GM18526 (cell line): ENCODE measurements at regions not wholly inside any gene's neighbourhood (a gene's known extent, or its start where the extent isn't known, plus 50 kb on each side); places are given as distances from the start of the nearest gene placed in this dataset.

Experiments used
- POLR2A ChIP-seq: IDR thresholded peaks from 3 replicates; pipeline ENCODE4 v1.6.1; 2011; ENCODE audit not compliant: insufficient read length; ENCODE audit errors: extremely low read depth

DNA sequence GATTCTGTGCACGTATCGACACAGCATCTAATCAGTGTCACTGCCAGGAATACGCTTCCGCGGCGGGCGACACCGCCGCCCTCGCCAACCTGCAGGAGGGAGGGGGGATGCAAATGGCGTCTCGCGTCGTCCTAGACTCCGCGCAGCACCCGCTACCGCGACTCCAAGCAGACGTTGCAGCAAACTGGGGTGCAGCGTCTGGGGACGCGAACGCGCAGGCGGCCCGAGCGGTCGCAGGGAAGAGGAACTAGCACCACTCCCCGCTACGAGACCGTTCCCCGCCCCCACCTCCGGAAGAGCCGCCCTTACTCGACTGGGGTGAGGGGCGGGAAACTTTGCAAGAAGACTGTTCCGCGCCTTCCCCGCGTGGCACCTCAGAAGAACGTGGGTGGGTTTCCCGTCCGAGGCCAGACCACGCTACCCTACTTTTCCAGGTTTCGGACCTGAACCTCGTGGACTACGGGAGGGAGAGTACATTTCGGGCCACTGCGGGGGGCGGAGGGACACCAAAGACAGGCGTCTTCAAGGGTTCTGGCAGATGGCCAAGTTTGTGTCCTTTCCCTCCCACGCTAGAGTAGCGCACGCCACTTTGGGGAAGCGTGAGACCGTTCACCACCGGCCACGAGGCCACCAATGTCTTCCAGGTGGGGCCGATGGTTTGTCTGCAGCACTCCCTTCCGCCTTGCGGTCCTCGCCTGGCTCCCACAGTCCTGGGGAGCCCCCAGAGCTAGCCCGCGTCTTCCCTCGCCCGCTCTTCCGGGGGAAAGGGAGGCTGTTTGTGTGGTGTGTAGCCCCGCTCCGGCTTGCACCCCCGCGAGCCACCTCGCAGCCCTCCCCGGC is 78.0 kb upstream of the BCOR start:
- TF ChIP-seq POLR2A: no peak

GRCh38 chrX:40174854-40175510 is 77.2 kb upstream of the BCOR start:
- TF ChIP-seq POLR2A: no peak

DNA sequence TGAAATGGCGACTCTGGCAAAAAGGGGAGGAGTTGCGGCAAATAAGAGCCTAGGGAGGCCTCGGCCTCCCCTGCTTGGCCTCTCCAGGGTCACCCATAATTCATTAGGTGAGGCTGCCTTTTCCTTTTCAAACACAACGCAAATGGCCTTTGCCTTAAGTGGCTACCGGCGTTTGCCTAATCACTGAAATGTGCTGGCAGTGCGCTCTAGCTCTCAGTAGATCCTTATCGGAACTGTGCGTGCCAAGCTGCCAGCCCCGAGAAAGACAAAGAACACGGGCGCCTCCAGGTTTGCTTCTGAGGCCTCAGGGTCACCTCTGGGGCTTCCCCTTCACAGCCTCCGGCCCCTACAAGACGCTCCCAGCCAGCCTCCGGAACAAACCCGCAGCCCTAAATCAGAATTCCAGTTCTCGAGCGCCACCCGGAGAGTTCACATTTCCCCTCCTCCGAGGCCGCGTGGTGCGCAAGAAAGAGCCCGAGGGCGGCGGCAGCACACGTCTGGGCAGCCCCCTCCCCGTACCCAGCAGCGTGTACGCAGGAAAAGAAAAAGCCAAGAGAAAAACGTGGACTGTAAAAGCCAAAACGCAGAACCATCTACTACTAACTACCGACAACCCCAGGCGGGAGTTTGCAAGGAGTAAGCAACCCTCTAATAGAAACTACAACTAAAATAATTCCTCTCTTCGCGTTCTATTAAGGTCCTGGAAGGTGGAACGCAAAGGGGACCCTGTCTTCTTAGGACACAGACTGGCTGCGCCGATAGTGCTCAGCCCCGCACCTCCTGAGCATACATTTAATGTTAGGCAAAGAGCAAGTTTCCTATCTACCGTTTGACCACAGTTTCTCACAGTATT is 76.5 kb upstream of the BCOR start:
- peak; percentile 24 for TF ChIP-seq POLR2A

DNA sequence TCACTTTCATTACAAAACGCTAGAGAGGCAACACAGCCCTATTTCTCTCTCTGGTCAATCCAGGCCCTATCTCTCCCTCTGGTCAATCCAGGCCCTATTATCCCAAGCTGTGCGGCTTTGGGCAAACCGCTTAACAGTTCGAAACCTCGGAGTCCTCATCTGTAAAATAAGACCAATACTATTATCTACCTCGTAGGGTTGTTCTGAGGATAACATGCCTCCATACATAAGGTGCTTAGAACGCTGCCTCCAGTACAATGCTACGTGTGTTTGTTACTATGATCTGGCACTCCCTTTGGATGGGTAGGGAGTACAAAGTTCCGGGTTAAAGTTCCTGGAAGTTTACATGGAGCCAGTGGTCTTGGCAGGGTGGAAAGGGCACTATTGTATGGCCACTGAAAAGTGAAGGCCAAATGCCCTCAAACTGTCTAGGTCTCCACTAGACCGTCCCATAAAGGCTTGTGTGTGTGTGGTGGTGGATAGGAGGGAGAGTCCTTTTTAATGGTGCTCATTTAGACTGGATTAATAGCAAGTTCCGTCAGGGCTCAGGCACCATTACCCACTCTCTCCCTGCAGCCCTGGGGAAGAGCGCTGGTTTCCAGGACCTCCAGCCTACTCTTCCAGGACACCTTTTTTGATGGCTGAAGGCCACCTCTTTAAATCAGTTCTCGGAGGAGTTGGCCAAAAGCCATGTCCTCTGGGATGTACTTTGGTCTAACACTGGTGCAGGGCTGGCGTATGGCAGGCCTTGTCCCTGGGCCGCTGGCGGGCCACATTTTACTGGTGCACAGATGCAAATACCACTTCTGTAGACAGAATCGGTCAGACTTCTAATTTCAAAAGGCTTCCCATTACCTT is 75.6 kb upstream of the BCOR start:
- TF ChIP-seq POLR2A: no peak

- TF ChIP-seq POLR2A: no peak
These were observed 74.8 kb upstream of the BCOR start for GRCh38 chrX:40172401-40173142.

DNA sequence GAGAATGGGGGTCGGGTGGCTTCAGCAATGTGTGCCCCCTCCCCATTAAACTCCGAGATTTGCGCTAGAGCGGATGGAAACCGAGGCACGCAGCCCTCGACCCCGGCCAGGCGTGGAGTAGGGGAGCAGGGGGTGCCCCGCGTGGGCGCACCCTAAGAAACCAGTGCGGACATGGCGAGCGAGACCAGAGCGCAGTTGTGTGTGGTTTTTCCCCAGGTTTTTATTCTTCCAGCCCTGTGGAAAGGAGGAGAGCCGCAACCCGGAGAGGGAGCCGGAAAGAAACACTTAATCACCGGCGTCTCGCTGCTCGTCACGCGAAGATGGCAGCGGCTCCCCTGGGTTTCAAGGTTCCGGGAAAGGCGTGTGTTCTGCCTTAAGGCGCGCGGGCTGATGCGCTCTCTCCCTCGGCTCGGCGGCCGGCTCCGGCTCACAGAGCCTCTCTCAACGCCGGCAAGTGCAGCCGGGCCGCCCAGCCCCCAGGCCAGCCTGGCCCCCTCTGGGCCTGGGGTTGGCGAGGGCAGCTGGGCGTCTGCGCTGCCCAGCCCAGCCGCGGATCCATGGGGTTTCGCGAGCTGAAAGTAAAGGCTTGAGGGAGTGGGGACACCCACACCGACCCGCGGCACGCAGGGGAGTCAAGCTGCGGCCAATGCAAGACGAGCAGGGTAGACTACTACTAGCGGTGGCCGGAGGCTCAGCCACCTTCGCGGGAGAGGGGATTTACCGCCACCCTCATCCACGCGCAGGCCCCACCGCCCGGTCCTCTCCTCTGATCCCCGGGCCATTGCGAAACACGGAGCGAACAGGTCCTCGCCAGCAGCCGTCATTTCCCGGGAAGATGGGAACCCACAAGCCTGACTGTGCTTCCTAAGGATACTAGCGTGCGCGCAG is 74.0 kb upstream of the BCOR start:
- no peak for TF ChIP-seq POLR2A

DNA sequence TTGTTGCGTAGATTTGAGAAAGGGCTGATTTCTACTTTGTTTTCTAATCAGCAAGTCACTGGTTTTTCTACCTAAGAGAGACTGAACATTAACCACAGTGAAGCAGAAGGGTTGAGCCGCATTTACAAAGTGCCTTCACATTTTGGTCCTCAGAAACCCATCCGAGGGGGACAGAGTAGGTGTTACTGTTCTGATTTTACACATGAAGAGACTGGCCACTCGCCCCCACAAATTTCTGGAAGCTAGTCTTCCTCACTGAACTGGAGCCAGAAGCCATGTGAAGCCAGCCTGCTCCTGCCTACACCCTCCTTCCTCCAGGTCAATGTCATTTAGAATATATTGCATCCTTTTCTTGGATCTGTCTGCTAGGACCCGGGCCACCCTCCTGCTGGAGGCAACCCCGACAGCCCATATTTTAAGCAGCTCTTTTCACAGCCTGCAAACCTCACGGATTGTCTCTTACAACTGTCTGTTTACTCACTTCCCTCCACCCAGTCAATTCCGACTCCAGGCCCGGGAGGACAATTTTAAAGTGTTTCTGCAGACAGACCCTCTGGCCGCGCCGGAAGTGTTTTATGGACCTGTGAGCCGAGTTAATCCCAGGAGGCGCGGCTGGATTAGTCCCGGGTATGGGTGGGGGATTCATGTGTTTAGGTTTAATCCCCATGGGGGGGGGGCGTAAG is 73.2 kb upstream of the BCOR start:
- no peak for TF ChIP-seq POLR2A

DNA sequence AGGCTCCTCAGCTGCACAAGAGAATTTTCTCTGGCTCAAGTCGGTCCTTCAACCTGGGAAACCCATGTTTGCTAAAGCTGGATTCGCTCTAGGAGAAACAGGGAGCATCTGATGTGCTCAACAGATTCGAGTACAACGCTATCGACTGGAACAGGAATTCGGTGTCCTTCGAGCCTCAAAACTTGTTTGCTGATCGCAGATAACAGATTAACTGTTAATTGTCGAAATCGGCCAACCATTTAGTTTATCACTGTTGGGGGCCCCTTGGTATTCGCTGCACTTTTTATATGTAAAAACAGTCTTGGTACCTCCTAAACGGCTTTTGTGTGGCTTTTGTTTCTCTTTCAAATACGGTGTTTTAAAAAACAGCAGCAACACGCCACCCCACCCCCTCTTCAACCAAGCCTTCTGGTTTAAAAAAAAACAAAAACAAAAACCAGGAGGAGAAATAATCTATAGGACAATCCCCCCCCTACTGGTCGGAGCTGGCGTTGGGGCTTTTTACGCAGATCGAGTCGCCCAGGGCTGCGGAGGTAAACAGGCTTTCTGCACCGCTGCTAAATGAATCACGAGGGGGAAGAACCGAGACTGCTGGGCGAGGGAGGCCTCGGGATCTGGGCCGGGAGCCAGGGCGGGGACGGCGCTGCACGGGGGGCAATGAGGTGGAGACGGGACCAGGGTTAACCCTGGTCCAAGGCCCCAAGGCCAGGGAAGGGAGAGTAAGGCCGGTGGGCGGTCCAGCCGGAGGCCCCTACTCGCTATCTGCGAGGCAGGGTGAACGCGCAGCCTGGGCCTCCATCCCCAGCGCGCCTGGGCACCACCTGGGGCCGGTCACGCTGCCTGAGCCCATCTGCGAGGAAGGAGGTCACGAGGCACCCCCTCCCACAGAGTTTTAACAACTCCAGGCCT is 71.7 kb upstream of the BCOR start:
- no peak for TF ChIP-seq POLR2A

GRCh38 chrX:40168480-40169011 is 70.8 kb upstream of the BCOR start:
- no peak for TF ChIP-seq POLR2A

GRCh38 chrX:40167850-40168479 is 70.2 kb upstream of the BCOR start:
- TF ChIP-seq POLR2A: no peak
